ENCODE measurements at regions not wholly inside any gene's neighbourhood (a gene's known extent, or its start where the extent isn't known, plus 50 kb on each side); places are given as distances from the start of the nearest gene placed in this dataset.
A peak's percentile ranks its signal among the peaks of the same experiment; 100 is the strongest.

DNA sequence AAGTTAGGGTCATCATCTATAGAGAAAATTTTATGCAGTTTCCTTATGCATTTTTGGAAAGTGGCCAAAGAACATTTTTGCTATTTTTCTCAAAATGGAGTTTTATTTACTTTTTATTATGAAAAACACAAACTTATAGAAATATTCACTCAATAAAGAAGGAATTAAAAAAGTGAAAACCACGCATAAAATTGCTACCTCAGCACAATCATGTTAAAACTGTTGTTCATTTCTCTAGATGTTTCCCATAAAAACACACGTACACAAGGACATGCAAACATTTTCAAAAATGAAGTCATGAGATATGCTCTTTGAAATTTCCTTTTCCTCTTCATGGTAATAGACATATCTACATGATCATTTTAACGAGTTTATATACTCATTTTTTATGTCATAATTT is 536.8 kb upstream of the MAGEB18 start:
- TF ChIP-seq, protein P1, sequence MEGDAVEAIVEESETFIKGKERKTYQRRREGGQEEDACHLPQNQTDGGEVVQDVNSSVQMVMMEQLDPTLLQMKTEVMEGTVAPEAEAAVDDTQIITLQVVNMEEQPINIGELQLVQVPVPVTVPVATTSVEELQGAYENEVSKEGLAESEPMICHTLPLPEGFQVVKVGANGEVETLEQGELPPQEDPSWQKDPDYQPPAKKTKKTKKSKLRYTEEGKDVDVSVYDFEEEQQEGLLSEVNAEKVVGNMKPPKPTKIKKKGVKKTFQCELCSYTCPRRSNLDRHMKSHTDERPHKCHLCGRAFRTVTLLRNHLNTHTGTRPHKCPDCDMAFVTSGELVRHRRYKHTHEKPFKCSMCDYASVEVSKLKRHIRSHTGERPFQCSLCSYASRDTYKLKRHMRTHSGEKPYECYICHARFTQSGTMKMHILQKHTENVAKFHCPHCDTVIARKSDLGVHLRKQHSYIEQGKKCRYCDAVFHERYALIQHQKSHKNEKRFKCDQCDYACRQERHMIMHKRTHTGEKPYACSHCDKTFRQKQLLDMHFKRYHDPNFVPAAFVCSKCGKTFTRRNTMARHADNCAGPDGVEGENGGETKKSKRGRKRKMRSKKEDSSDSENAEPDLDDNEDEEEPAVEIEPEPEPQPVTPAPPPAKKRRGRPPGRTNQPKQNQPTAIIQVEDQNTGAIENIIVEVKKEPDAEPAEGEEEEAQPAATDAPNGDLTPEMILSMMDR (IDR thresholded peaks at IDR 0.05; ENCODE audit: insufficient read depth, low read length): no peak
- no peak for DNase-seq (ENCODE audit: low read depth)
- H3K4me3 ChIP-seq (ENCODE audit: low read depth, low read length): no peak overlapping the region

DNA sequence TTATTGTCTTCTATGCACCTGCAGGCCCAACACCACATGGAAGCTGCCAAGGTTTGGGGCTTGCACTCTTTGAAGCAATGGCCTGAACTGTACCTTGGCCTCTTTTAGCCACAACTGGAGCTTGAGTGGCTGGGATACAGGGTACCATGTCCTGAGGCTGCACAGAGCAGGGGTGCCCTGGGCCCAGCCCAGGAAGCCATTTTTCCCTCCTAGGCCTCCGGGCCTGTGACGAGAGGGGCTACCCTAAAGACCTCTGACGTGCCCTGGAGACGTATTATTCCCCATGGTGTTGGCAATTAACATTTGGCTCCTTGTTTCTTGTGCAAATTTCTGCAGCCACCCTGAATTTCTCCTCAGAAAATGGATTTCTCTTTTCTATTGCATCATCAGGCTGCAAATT is 519.9 kb upstream of the MAGEB18 start:
- TF ChIP-seq, protein P1 (IDR thresholded peaks at IDR 0.05; ENCODE audit: insufficient read depth, low read length): no peak
- no peak overlapping the region for H3K4me3 ChIP-seq (ENCODE audit: low read depth, low read length)
- DNase-seq (ENCODE audit: low read depth): no peak

DNA sequence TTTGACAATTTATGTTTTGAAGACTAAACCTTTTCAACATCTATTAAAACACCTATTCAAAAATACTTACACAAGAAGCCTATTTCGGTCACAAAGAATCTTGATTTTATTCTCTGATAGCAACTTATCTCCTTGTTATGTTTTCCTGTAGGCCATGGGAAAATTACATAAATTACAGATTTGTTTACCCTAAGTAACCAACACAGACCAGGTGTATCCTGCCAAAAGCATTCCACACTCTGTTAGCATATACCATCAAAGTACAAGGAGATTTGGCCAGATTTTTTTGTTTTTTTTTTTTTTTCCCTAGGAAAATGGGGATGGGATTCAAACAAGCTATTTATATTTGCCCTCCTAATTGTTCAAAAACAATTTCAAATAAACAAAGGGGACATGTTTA is 497.9 kb upstream of the MAGEB18 start:
- no peak overlapping the region for H3K4me3 ChIP-seq (ENCODE audit: low read depth, low read length)
- no peak for DNase-seq (ENCODE audit: low read depth)

DNA sequence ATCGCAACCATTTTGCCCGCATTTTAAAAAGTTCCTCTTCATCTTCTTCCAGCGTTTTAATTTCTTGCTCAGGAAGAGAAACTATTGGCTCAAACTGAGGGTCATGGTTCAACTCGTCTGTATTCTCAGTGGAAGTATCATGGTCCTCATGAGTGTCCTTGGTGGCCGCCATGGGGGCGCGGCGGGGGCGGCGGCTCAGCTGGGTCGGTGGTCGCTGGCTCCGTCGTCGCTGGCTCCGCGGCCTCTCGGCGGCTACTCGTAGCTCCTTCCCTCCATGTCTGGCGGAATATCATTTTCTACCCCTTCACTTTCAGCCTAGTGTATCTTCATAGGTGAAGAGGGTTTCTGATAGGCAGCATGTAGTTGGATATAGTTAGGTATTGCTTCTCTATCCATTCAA is 492.0 kb upstream of the MAGEB18 start:
- TF ChIP-seq, protein P1 (IDR thresholded peaks at IDR 0.05; ENCODE audit: insufficient read depth, low read length): no peak
- no peak overlapping the region for H3K4me3 ChIP-seq (ENCODE audit: low read depth, low read length)
- DNase-seq (ENCODE audit: low read depth): no peak

More for the DNA sequence above, 497.9 kb upstream of the MAGEB18 start:
- TF ChIP-seq, protein P1 (IDR thresholded peaks at IDR 0.05; ENCODE audit: insufficient read depth, low read length): no peak

DNA sequence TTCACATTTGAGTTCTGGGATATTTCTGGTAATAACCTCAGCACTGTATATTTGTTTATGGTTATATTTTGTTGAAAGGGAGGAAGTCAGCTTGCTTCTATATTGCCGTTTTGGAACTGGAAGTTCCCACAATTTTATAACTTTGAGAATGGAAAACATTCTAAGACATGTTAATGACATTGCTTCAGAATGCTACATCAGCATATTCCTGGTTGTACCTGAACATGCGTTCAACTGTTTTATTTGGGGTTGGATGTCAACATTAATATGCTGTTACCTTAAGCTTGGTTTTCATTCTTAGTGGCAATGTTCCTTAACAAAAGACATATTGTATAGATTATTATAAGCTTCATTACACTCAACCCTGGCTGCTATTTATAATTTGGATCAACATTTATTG is 489.4 kb upstream of the MAGEB18 start:
- TF ChIP-seq, protein P1 (IDR thresholded peaks at IDR 0.05; ENCODE audit: insufficient read depth, low read length): no peak
- no peak for DNase-seq (ENCODE audit: low read depth)
- no peak overlapping the region for H3K4me3 ChIP-seq (ENCODE audit: low read depth, low read length)

DNA sequence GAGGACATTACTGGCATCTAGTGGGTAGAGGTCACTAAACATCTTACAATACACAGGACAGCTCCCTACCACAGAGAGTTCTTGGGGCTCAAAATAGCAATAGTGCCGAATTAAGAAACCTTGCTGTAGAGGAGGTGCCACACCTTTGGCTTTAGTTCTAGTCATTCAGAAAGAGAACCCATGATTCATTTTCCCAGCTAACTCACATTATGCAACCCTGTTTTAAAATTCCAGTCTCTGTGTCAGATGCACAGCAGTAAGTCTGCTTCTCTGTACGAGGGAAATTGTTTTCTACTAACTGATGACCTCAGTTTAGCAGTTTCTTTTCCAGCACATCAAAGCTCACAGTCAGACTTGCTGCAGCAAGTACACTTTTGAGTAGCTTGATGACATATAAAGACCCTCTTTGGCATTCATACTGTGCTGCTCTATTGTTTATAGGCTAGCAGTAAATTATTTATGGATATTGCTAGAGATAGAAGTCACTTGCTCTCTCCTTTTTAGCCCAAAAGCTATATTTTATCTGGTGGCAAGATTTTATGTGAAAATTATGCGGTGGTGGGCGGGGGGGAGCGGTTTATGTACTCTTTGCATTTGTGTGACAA is 487.8 kb upstream of the MAGEB18 start:
- H3K4me3 ChIP-seq (ENCODE audit: low read depth, low read length): no peak overlapping the region
- TF ChIP-seq, protein P1 (IDR thresholded peaks at IDR 0.05; ENCODE audit: insufficient read depth, low read length): no peak
- DNase-seq (ENCODE audit: low read depth): peak; percentile 38

DNA sequence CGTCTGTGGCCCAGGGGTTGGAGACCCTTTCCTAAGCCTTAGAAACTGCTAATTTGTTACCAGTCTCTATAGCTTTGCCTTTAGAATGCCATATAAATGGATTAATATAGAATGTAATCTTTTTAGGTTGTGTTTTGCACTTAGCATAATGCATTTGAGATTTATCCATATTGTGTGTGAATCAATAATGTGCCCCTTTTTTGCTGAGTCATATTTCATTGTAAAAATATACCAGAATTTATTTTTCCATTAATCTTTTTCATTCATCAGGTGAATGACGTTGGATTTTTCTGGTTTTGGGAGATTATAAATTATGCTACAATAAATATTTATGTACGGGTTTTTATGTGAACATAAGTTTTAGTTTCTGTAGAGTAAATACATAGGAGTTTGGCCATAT is 478.8 kb upstream of the MAGEB18 start:
- DNase-seq (ENCODE audit: low read depth): no peak
- TF ChIP-seq, protein P1 (IDR thresholded peaks at IDR 0.05; ENCODE audit: insufficient read depth, low read length): no peak
- H3K4me3 ChIP-seq (ENCODE audit: low read depth, low read length): no peak overlapping the region

Data from fibroblast of the aortic adventitia (primary cell).